ENCODE measurements at regions not wholly inside any gene's neighbourhood (a gene's known extent, or its start where the extent isn't known, plus 50 kb on each side); places are given as distances from the start of the nearest gene placed in this dataset.
A peak's percentile ranks its signal among the peaks of the same experiment; 100 is the strongest.

GRCh38 chr6:122048570-122048969 lies 350.9 kb upstream of the HSF2 start:
- no peaks in the 10 kb centered on the region for H3K4me1 ChIP-seq (ENCODE audit: control insufficient read depth, insufficient read depth, low read length, poor library complexity, severe bottlenecking)
- no peaks in the 10 kb centered on the region for H3K36me3 ChIP-seq (ENCODE audit: control insufficient read depth, insufficient read depth, low read length)
- no peak for ATAC-seq (ENCODE audit: low read depth in 2 of 2)
- Mint-ChIP-seq H3K4me3 (no peak overlapping the region), H3K27me3 (no peaks in the 10 kb centered on the region), H3K27ac (no peak overlapping the region), H3K9me3 (peaks cover 0 to 3% (median 0%) of the 10 kb centered on the region in 7 donors), H3K4me1 (no peaks in the 10 kb centered on the region), H3K36me3 (no peaks in the 10 kb centered on the region)
- no peaks in the 10 kb centered on the region for H3K9me3 ChIP-seq (ENCODE audit: control insufficient read depth in 2 of 2, low read length in 2 of 2)
- no peak overlapping the region for H3K4me3 ChIP-seq (ENCODE audit: low read depth, low read length)
- no peaks in the 10 kb centered on the region for H3K27me3 ChIP-seq (ENCODE audit: control insufficient read depth, insufficient read depth, low read length)
- H3K27ac ChIP-seq (ENCODE audit: insufficient read depth, low read length, poor library complexity, severe bottlenecking) = no peak overlapping the region
- no peak for DNase-seq

GRCh38 chr6:122049341-122049740 lies 350.1 kb upstream of the HSF2 start:
- ATAC-seq (ENCODE audit: low read depth in 2 of 2) (no peak), DNase-seq (no peak)
- H3K4me3 ChIP-seq (ENCODE audit: low read depth, low read length) = no peak overlapping the region
- Mint-ChIP-seq H3K27me3 (no peaks in the 10 kb centered on the region), H3K4me1 (no peaks in the 10 kb centered on the region), H3K9me3 (peaks cover 0 to 3% (median 0%) of the 10 kb centered on the region in 7 donors), H3K36me3 (no peaks in the 10 kb centered on the region), H3K4me3 (no peak overlapping the region), H3K27ac (no peak overlapping the region)
- H3K27me3 ChIP-seq (ENCODE audit: control insufficient read depth, insufficient read depth, low read length) = no peaks in the 10 kb centered on the region
- no peaks in the 10 kb centered on the region for H3K36me3 ChIP-seq (ENCODE audit: control insufficient read depth, insufficient read depth, low read length)
- no peaks in the 10 kb centered on the region for H3K4me1 ChIP-seq (ENCODE audit: control insufficient read depth, insufficient read depth, low read length, poor library complexity, severe bottlenecking)
- H3K9me3 ChIP-seq (ENCODE audit: control insufficient read depth in 2 of 2, low read length in 2 of 2) = no peaks in the 10 kb centered on the region
- no peak overlapping the region for H3K27ac ChIP-seq (ENCODE audit: insufficient read depth, low read length, poor library complexity, severe bottlenecking)

GRCh38 chr6:122050242-122050755 lies 349.2 kb upstream of the HSF2 start:
- Mint-ChIP-seq H3K9me3 (peaks cover 0 to 2% (median 0%) of the 10 kb centered on the region in 7 donors), H3K36me3 (no peaks in the 10 kb centered on the region), H3K27ac (no peak overlapping the region), H3K27me3 (no peaks in the 10 kb centered on the region), H3K4me1 (no peaks in the 10 kb centered on the region), H3K4me3 (no peak overlapping the region)
- no peaks in the 10 kb centered on the region for H3K27me3 ChIP-seq (ENCODE audit: control insufficient read depth, insufficient read depth, low read length)
- no peaks in the 10 kb centered on the region for H3K4me1 ChIP-seq (ENCODE audit: control insufficient read depth, insufficient read depth, low read length, poor library complexity, severe bottlenecking)
- ATAC-seq (ENCODE audit: low read depth in 2 of 2) = no peak
- H3K27ac ChIP-seq (ENCODE audit: insufficient read depth, low read length, poor library complexity, severe bottlenecking) = no peak overlapping the region
- H3K36me3 ChIP-seq (ENCODE audit: control insufficient read depth, insufficient read depth, low read length) = no peaks in the 10 kb centered on the region
- no peak overlapping the region for H3K4me3 ChIP-seq (ENCODE audit: low read depth, low read length)
- DNase-seq = no peak
- H3K9me3 ChIP-seq (ENCODE audit: control insufficient read depth in 2 of 2, low read length in 2 of 2) = no peaks in the 10 kb centered on the region

DNA sequence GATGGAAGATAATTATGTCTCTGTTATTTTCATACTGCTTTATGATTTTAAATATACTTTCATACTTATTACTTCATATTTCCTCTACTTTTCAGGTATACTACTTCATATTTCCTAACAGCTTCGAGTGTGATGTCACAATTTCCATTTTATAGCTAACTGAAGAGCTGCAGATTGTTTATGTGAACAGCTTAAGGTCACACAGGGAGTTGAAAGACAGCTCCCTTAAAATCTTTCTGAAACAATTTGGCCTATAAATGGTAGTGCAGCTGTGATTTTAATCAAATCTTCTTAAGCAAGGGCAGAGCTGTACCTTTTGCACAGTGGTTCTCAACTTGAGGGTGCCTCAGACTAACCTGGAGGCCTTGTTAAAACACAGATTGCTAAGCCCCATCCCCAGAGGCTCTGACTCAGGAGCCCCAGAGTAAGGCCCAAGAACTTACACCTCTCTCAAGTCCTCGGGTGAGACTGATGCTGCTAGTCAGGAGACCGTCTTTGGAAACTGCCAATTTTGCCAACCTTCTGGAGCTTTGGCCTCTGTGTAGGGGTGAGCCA lies 347.0 kb upstream of the HSF2 start:
- no peak overlapping the region for H3K27ac Mint-ChIP-seq
- H3K27me3 ChIP-seq (ENCODE audit: control insufficient read depth, insufficient read depth, low read length) = no peaks in the 10 kb centered on the region
- H3K36me3 ChIP-seq (ENCODE audit: control insufficient read depth, insufficient read depth, low read length) = no peaks in the 10 kb centered on the region
- ATAC-seq (ENCODE audit: low read depth in 2 of 2) = no peak
- H3K36me3 Mint-ChIP-seq = no peaks in the 10 kb centered on the region
- no peak overlapping the region for H3K4me3 ChIP-seq (ENCODE audit: low read depth, low read length)
- no peaks in the 10 kb centered on the region for H3K4me1 ChIP-seq (ENCODE audit: control insufficient read depth, insufficient read depth, low read length, poor library complexity, severe bottlenecking)
- no peaks in the 10 kb centered on the region for H3K9me3 ChIP-seq (ENCODE audit: control insufficient read depth in 2 of 2, low read length in 2 of 2)
- no peak overlapping the region for H3K27ac ChIP-seq (ENCODE audit: insufficient read depth, low read length, poor library complexity, severe bottlenecking)
- no peak overlapping the region for H3K4me3 Mint-ChIP-seq
- no peak for DNase-seq
- H3K4me1 Mint-ChIP-seq = no peaks in the 10 kb centered on the region
- peaks cover 0 to 2% (median 0%) of the 10 kb centered on the region in 7 donors for H3K9me3 Mint-ChIP-seq
- H3K27me3 Mint-ChIP-seq = no peaks in the 10 kb centered on the region

- Histone ChIP-seq H3K9me3 (ENCODE audit: control insufficient read depth in 2 of 2, low read length in 2 of 2) (no peaks in the 10 kb centered on the region), H3K36me3 (ENCODE audit: control insufficient read depth, insufficient read depth, low read length) (no peaks in the 10 kb centered on the region), H3K4me1 (ENCODE audit: control insufficient read depth, insufficient read depth, low read length, poor library complexity, severe bottlenecking) (no peaks in the 10 kb centered on the region), H3K4me3 (ENCODE audit: low read depth, low read length) (no peak overlapping the region), H3K27me3 (ENCODE audit: control insufficient read depth, insufficient read depth, low read length) (no peaks in the 10 kb centered on the region), H3K27ac (ENCODE audit: insufficient read depth, low read length, poor library complexity, severe bottlenecking) (no peak overlapping the region)
- Mint-ChIP-seq H3K36me3 (no peaks in the 10 kb centered on the region), H3K9me3 (peaks cover 0 to 2% (median 0%) of the 10 kb centered on the region in 7 donors), H3K4me3 (no peak overlapping the region), H3K27me3 (no peaks in the 10 kb centered on the region), H3K27ac (no peak overlapping the region), H3K4me1 (no peaks in the 10 kb centered on the region)
- no peak for ATAC-seq (ENCODE audit: low read depth in 2 of 2)
- DNase-seq = no peak
Measured at GRCh38 chr6:122059918-122060317, 339.5 kb upstream of the HSF2 start.

DNA sequence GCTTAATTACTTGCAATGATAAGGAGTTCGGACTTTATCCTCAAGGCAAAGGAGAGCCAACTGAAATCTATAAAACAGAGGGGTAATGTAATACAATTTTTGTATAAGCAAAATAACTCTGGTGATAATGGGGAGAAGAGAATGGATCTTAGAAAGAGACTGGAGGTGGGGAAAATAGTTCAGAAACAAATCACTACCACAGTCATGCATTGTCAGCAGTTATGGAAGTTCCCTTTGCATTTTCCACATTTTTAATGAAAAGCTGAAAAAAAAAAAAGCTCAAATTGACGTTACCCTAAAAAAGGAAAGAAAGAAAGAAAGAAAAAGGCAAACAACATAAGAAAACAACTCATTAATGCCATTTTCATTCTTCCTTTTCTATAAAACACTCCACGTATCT lies 337.6 kb upstream of the HSF2 start:
- no peaks in the 10 kb centered on the region for H3K4me1 ChIP-seq (ENCODE audit: control insufficient read depth, insufficient read depth, low read length, poor library complexity, severe bottlenecking)
- no peak for ATAC-seq (ENCODE audit: low read depth in 2 of 2)
- no peak overlapping the region for H3K4me3 Mint-ChIP-seq
- H3K9me3 Mint-ChIP-seq = peaks cover 0 to 2% (median 0%) of the 10 kb centered on the region in 7 donors
- no peak overlapping the region for H3K27ac ChIP-seq (ENCODE audit: insufficient read depth, low read length, poor library complexity, severe bottlenecking)
- no peak overlapping the region for H3K4me3 ChIP-seq (ENCODE audit: low read depth, low read length)
- no peaks in the 10 kb centered on the region for H3K4me1 Mint-ChIP-seq
- H3K36me3 Mint-ChIP-seq = no peaks in the 10 kb centered on the region
- no peaks in the 10 kb centered on the region for H3K27me3 Mint-ChIP-seq
- no peaks in the 10 kb centered on the region for H3K9me3 ChIP-seq (ENCODE audit: control insufficient read depth in 2 of 2, low read length in 2 of 2)
- no peaks in the 10 kb centered on the region for H3K36me3 ChIP-seq (ENCODE audit: control insufficient read depth, insufficient read depth, low read length)
- DNase-seq = no peak
- no peaks in the 10 kb centered on the region for H3K27me3 ChIP-seq (ENCODE audit: control insufficient read depth, insufficient read depth, low read length)
- H3K27ac Mint-ChIP-seq = no peak overlapping the region

DNA sequence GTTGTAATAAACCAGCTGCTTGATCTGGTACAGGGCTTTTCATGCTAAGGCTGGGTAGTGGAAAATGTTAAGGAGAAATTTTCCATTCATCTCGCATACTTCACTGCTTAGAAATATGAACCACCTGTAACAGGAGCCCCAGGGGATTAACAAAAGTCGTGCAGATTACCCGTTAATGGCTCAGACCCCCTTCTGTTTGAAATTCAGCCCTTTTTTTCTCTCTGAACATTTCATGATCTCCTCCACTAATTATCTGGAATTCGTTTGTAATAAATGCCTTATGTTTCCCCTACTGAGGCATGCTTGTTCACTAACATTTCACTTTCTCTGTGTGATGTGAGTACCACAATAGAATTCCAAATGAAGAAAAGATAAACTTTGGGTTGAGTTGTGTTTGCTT lies 336.4 kb upstream of the HSF2 start:
- Histone ChIP-seq H3K4me1 (ENCODE audit: control insufficient read depth, insufficient read depth, low read length, poor library complexity, severe bottlenecking) (no peaks in the 10 kb centered on the region), H3K27ac (ENCODE audit: insufficient read depth, low read length, poor library complexity, severe bottlenecking) (no peak overlapping the region), H3K9me3 (ENCODE audit: control insufficient read depth in 2 of 2, low read length in 2 of 2) (no peaks in the 10 kb centered on the region), H3K36me3 (ENCODE audit: control insufficient read depth, insufficient read depth, low read length) (no peaks in the 10 kb centered on the region), H3K4me3 (ENCODE audit: low read depth, low read length) (no peak overlapping the region), H3K27me3 (ENCODE audit: control insufficient read depth, insufficient read depth, low read length) (no peaks in the 10 kb centered on the region)
- Mint-ChIP-seq H3K27ac (peak overlapping the region in 1 of 3 donors; percentile 45), H3K27me3 (no peaks in the 10 kb centered on the region), H3K4me3 (no peak overlapping the region), H3K4me1 (no peaks in the 10 kb centered on the region), H3K9me3 (peaks cover 0 to 4% (median 0%) of the 10 kb centered on the region in 7 donors), H3K36me3 (no peaks in the 10 kb centered on the region)
- ATAC-seq (ENCODE audit: low read depth in 2 of 2) = no peak
- DNase-seq = no peak

DNA sequence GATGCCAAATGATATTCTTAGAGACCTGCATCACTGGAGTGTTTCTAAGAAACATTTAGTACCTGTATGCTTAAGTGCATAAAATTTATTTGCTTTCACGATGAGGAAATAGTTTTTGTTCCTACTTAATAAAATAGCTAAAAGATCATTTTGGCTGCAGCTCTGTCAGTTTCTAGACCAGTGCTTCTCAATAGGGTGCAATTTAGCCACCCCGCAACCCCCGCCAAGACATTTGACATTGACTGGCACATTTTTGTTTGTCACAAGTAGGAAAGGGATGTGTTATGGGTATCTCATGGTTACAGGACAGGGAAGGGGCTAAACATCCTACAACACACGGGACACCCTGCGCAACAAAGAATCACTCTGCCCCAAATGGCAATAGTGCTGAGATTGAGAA lies 335.7 kb upstream of the HSF2 start:
- Histone ChIP-seq H3K27ac (ENCODE audit: insufficient read depth, low read length, poor library complexity, severe bottlenecking) (no peak overlapping the region), H3K4me3 (ENCODE audit: low read depth, low read length) (no peak overlapping the region), H3K4me1 (ENCODE audit: control insufficient read depth, insufficient read depth, low read length, poor library complexity, severe bottlenecking) (no peaks in the 10 kb centered on the region), H3K36me3 (ENCODE audit: control insufficient read depth, insufficient read depth, low read length) (no peaks in the 10 kb centered on the region), H3K27me3 (ENCODE audit: control insufficient read depth, insufficient read depth, low read length) (no peaks in the 10 kb centered on the region), H3K9me3 (ENCODE audit: control insufficient read depth in 2 of 2, low read length in 2 of 2) (no peaks in the 10 kb centered on the region)
- H3K27ac Mint-ChIP-seq = peak overlapping the region in 1 of 3 donors; percentile 35
- ATAC-seq (ENCODE audit: low read depth in 2 of 2) = no peak
- H3K27me3 Mint-ChIP-seq = no peaks in the 10 kb centered on the region
- no peaks in the 10 kb centered on the region for H3K4me1 Mint-ChIP-seq
- H3K36me3 Mint-ChIP-seq = no peaks in the 10 kb centered on the region
- no peak for DNase-seq
- no peak overlapping the region for H3K4me3 Mint-ChIP-seq
- H3K9me3 Mint-ChIP-seq = peaks cover 0 to 4% (median 0%) of the 10 kb centered on the region in 7 donors

All from CD4-positive, CD25-positive, alpha-beta regulatory T cell (primary cell).